ENCODE measurements at regions not wholly inside any gene's neighbourhood (a gene's known extent, or its start where the extent isn't known, plus 50 kb on each side); places are given as distances from the start of the nearest gene placed in this dataset.
"Not testable (repeated sequence)": the region's sequence is repeated elsewhere in the genome, so short reads cannot be mapped to it uniquely, and the experiment has no call there.

DNA sequence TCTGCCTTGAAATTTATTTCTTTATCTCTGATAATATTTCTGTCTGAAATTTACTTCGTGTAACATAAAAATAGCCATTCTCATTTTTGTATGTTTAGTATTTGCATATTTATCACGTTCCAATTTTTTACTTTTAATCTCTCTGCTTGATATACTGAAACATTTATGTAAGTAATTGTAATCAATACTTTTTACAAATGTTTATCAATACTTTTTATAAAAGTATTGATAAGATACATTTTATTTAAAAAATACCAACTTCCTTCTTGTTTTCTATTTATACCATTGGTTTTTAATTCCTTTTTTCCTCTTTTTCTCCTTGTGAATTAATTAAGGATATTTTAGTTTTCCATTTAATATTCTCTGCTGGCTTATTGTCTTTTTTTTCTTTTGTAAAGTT is 60.3 kb upstream of the TBL1XR1 start:
- CTCF ChIA-PET: no interaction called here
- Mint-ChIP-seq H3K36me3 (ENCODE audit: insufficient read depth, unreplicated experiment) (no peaks in the 10 kb centered on the region), H3K4me3 (ENCODE audit: unreplicated experiment) (no peak overlapping the region), H3K9me3 (ENCODE audit: unreplicated experiment) (no peaks in the 10 kb centered on the region), H3K4me1 (ENCODE audit: insufficient read depth, unreplicated experiment) (peaks cover 5% of the 10 kb centered on the region), H3K27me3 (ENCODE audit: insufficient read depth, unreplicated experiment) (no peaks in the 10 kb centered on the region), H3K27ac (ENCODE audit: low read depth, unreplicated experiment) (no peak overlapping the region)
- no peak for DNase-seq (ENCODE audit: unreplicated experiment)
- BruUV-seq (replicated peaks): no TSS peak
- TF ChIP-seq, protein P1, sequence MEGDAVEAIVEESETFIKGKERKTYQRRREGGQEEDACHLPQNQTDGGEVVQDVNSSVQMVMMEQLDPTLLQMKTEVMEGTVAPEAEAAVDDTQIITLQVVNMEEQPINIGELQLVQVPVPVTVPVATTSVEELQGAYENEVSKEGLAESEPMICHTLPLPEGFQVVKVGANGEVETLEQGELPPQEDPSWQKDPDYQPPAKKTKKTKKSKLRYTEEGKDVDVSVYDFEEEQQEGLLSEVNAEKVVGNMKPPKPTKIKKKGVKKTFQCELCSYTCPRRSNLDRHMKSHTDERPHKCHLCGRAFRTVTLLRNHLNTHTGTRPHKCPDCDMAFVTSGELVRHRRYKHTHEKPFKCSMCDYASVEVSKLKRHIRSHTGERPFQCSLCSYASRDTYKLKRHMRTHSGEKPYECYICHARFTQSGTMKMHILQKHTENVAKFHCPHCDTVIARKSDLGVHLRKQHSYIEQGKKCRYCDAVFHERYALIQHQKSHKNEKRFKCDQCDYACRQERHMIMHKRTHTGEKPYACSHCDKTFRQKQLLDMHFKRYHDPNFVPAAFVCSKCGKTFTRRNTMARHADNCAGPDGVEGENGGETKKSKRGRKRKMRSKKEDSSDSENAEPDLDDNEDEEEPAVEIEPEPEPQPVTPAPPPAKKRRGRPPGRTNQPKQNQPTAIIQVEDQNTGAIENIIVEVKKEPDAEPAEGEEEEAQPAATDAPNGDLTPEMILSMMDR (IDR thresholded peaks at IDR 0.05; ENCODE audit: unreplicated experiment): no peak
- intact Hi-C loops (cut with micrococcal nuclease): no loop called here
- POLR2A ChIA-PET: interaction anchor here (1.2 kb wide), 1 partner anchor 56 kb away, joined by 4 read pairs; no protein-coding TSS in a partner anchor

DNA sequence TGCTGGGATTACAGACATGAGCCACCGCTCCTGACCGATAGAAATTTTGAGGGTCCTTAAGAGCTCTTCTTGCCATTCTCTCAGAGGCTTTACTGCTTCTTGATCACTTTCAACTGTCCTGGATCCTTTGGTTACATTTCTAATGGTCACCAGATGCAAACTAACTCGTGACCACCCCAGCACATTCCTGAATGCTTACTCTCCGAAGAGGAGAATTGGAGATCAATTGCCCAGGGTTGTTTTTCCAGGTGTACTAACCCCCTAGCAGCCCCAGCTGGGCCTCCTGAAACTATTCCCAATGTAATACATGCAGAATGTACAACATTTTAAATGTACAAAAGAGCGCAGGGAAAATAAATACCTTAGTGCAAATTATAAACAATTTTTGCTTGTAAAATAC is 65.1 kb upstream of the TBL1XR1 start:
- Mint-ChIP-seq H3K36me3 (ENCODE audit: insufficient read depth, unreplicated experiment) (no peaks in the 10 kb centered on the region), H3K27me3 (ENCODE audit: insufficient read depth, unreplicated experiment) (no peaks in the 10 kb centered on the region), H3K9me3 (ENCODE audit: unreplicated experiment) (no peaks in the 10 kb centered on the region), H3K27ac (ENCODE audit: low read depth, unreplicated experiment) (no peak overlapping the region), H3K4me3 (ENCODE audit: unreplicated experiment) (no peak overlapping the region), H3K4me1 (ENCODE audit: insufficient read depth, unreplicated experiment) (peaks cover 10% of the 10 kb centered on the region)
- BruUV-seq (replicated peaks): no TSS peak
- no peak for DNase-seq (ENCODE audit: unreplicated experiment)
- TF ChIP-seq, protein P1 (IDR thresholded peaks at IDR 0.05; ENCODE audit: unreplicated experiment): no peak
- ChIA-PET CTCF (interaction anchor here (0.6 to 0.7 kb wide), 2 partner anchors 94 to 224 kb away, joined by 3 to 4 read pairs; no protein-coding TSS in a partner anchor), POLR2A (no interaction called here)
- intact Hi-C loops (cut with micrococcal nuclease): no loop called here

DNA sequence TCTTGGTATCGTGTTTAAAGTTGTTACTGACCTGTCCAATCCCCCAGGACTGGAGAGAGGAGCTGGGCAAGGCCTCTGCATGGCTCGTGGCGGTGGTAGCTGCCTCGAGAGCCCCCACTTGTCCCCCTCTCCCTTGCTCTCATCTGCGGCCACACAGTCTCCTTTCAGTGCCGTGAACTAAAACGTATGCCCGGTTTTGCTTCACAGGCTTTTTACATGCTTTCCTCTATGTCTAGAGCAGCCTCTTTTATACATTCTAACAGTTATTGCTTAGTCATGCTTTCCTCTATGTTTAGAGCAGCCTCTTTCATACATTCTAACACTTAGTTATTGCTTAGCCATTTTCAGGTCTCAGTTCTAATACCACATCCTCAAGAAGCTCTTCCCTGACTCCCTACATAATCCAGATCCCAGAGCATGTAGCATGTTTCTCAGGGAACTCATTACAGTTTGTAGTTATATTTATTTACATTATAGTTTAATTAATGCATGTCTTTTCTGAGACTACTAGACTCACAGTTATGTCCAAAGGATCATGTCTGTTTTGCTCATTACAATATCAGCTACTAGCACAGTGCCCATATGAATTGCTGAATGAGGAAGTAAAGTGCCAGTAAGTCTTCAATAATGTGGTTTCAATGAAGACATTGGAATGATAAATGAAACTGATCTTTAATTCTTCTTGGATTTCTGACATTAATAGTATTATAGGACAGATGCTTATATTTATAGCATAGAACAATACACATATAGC is 66.5 kb upstream of the TBL1XR1 start:
- Mint-ChIP-seq H3K27me3 (ENCODE audit: insufficient read depth, unreplicated experiment) (no peaks in the 10 kb centered on the region), H3K27ac (ENCODE audit: low read depth, unreplicated experiment) (no peak overlapping the region), H3K36me3 (ENCODE audit: insufficient read depth, unreplicated experiment) (no peaks in the 10 kb centered on the region), H3K4me1 (ENCODE audit: insufficient read depth, unreplicated experiment) (peaks cover 10% of the 10 kb centered on the region), H3K4me3 (ENCODE audit: unreplicated experiment) (no peak overlapping the region), H3K9me3 (ENCODE audit: unreplicated experiment) (no peaks in the 10 kb centered on the region)
- no peak for DNase-seq (ENCODE audit: unreplicated experiment)
- TF ChIP-seq, protein P1 (IDR thresholded peaks at IDR 0.05; ENCODE audit: unreplicated experiment): no peak
- CTCF ChIA-PET: interaction anchor here (1.0 to 1.2 kb wide), 2 partner anchors 10 to 12 kb away, joined by 3 read pairs; no protein-coding TSS in a partner anchor
- POLR2A ChIA-PET: no interaction called here
- no TSS peak for BruUV-seq (replicated peaks)
- intact Hi-C loops (cut with micrococcal nuclease): no loop called here

DNA sequence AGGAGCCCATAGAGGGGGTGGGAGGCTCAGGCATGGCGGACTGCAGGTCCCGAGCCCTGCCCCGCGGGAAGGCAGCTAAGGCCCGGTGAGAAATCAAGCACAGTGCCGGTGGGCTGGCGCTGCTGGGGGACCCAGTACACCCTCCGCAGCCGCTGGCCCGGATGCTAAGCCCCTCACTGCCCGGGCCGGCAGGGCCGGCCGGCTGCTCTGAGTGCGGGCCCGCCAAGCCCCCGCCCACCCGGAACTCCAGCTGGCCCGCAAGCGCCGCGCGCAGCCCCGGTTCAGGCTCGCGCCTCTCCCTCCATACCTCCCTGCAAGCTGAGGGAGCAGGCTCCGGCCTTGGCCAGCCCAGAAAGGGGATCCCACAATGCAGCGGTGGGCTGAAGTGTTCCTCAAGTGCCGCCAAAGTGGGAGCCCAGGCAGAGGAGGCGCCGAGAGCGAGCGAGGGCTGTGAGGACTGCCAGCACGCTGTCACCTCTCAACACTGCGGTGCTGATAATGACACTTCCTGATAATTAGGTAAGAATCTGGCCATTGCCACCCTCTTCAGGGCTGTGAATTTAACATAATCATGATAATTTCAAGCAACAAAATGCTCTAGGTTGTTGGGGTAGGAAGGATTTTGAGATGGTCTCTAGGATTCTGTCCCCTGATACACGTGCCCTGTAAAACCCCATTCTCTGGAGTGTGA is 74.7 kb upstream of the TBL1XR1 start:
- DNase-seq (ENCODE audit: unreplicated experiment); BruUV-seq (replicated peaks); H3K4me3 Mint-ChIP-seq (ENCODE audit: unreplicated experiment); CTCF ChIA-PET; H3K27me3 Mint-ChIP-seq (ENCODE audit: insufficient read depth, unreplicated experiment); intact Hi-C loops (cut with micrococcal nuclease); H3K9me3 Mint-ChIP-seq (ENCODE audit: unreplicated experiment); H3K36me3 Mint-ChIP-seq (ENCODE audit: insufficient read depth, unreplicated experiment); H3K27ac Mint-ChIP-seq (ENCODE audit: low read depth, unreplicated experiment); POLR2A ChIA-PET; H3K4me1 Mint-ChIP-seq (ENCODE audit: insufficient read depth, unreplicated experiment): not testable (repeated sequence)
